Activated CD8-positive, alpha-beta T cell treated with anti-CD3 and anti-CD28 coated beads for 36 hours (primary cell): ENCODE measurements at regions not wholly inside any gene's neighbourhood (a gene's known extent, or its start where the extent isn't known, plus 50 kb on each side); places are given as distances from the start of the nearest gene placed in this dataset.

Source experiments
- ATAC-seq: fragments of 200-7000 bp; cut with Tn5 transposase; one replicate; pipeline ENCODE4 v1.10.0; 2021; ENCODE audit warnings: mild to moderate bottlenecking, moderate library complexity
- CTCF ChIA-PET: fragments of 350-600 bp; sonication (Branson Sonifier 250); formaldehyde crosslinking; loops from one replicate; lab custom pipeline; 2021; ENCODE audit warnings: antibody characterized with exemption; lab: Charles Lee
- POLR2A ChIA-PET: fragments of 350-600 bp; sonication (Branson Sonifier 250); formaldehyde crosslinking; loops from one replicate; lab custom pipeline; 2021; ENCODE audit warnings: antibody characterized with exemption; lab: Charles Lee
- DNase-seq: peaks from one replicate; pipeline ENCODE4 v3.0.0-alpha.2; 2020
- H3K27ac Mint-ChIP-seq: one replicate; pipeline ENCODE4 v1.8.0; 2021; ENCODE audit warnings: mild to moderate bottlenecking, mixed read lengths
- H3K27me3 Mint-ChIP-seq: one replicate; pipeline ENCODE4 v1.8.0; 2021; ENCODE audit warnings: mixed read lengths
- H3K36me3 Mint-ChIP-seq: one replicate; pipeline ENCODE4 v1.8.0; 2021; ENCODE audit warnings: low read depth, mixed read lengths
- H3K4me1 Mint-ChIP-seq: one replicate; pipeline ENCODE4 v1.8.0; 2021; ENCODE audit warnings: low read depth, mixed read lengths
- H3K4me3 Mint-ChIP-seq: one replicate; pipeline ENCODE4 v1.8.0; 2021; ENCODE audit warnings: mild to moderate bottlenecking, moderate library complexity, mixed read lengths
- H3K9me3 Mint-ChIP-seq: one replicate; pipeline ENCODE4 v1.8.0; 2021; ENCODE audit warnings: mixed read lengths
- intact Hi-C: fragments of 100-400 bp; cut with micrococcal nuclease; formaldehyde crosslinking; loops from one replicate; pipeline ENCODE4 v1.10.0; 2022
- TF ChIP-seq, protein P1 (sequence below): fragments of 200-600 bp; IDR thresholded peaks from one replicate; pipeline ENCODE4 v1.8.0; 2022; ENCODE audit warnings: antibody characterized with exemption, mild to moderate bottlenecking

DNA sequence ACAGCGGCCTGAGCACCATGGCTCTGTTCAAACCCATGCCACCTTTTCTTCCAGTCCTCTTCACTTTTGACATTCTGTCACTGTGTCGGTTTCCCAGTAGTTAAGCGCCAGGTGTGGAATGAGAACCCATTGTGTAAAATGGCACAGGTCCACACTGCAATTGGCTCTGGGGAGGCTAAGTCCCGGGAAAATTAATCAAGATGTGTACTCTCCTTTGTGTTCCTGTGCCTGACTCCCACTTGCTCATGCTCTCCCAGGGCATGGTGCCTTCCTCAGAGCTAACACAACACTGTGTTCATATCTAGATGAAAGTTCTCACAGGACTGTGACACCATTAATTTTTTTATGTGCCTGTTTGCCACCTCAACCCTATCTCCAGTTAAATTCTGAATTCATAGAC, 59.0 kb upstream of the BTG3 start:
- intact Hi-C loops, result no loop called here
- DNase-seq, result no peak

DNA sequence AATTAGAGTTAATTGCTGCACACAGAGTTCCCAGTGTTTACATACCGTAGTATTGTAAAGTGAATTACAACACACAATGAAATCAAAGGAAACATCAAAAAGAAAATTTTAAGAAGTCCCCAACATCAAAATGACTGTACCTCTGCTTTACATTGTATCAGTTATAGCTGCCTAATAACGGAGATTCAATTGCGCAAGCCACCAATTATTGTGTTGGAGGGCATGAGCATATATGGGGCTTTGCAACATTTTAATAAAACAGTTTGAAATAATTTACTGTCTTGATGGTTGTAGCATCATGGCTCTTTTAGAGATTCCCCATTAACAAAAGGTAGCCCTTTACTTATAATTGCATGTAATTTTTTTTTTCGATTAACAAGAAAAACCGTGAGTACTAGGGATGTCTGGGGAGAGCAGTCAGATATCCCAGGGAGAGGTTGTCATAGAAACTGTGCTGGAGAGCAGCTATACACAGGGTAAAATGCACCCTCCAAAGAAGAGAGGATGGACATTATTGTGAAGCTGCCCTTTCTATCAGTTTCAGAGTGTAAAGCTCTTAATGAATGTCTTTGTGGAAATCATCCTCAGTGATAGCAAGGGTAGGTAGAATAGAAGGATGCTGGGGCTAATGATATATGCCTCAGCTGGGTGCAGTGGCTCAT, 55.9 kb upstream of the BTG3 start:
- intact Hi-C loops, result no loop called here
- Mint-ChIP-seq H3K4me3 (no peak overlapping the region), H3K4me1 (peaks cover 3% of the 10 kb centered on the region), H3K36me3 (no peaks in the 10 kb centered on the region), H3K27me3 (peaks cover 2% of the 10 kb centered on the region), H3K27ac (no peak overlapping the region), H3K9me3 (no peaks in the 10 kb centered on the region)
- ATAC-seq (no peak), DNase-seq (no peak)
- TF ChIP-seq, protein P1, sequence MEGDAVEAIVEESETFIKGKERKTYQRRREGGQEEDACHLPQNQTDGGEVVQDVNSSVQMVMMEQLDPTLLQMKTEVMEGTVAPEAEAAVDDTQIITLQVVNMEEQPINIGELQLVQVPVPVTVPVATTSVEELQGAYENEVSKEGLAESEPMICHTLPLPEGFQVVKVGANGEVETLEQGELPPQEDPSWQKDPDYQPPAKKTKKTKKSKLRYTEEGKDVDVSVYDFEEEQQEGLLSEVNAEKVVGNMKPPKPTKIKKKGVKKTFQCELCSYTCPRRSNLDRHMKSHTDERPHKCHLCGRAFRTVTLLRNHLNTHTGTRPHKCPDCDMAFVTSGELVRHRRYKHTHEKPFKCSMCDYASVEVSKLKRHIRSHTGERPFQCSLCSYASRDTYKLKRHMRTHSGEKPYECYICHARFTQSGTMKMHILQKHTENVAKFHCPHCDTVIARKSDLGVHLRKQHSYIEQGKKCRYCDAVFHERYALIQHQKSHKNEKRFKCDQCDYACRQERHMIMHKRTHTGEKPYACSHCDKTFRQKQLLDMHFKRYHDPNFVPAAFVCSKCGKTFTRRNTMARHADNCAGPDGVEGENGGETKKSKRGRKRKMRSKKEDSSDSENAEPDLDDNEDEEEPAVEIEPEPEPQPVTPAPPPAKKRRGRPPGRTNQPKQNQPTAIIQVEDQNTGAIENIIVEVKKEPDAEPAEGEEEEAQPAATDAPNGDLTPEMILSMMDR, result no peak
- ChIA-PET POLR2A (no interaction called here), CTCF (interaction anchor here (1.3 kb wide), 1 partner anchor 11 kb away, joined by 5 read pairs; no protein-coding TSS in a partner anchor)

More for the DNA sequence above, 59.0 kb upstream of the BTG3 start:
- Mint-ChIP-seq H3K36me3 (no peaks in the 10 kb centered on the region), H3K27me3 (no peaks in the 10 kb centered on the region), H3K27ac (no peak overlapping the region), H3K4me1 (no peaks in the 10 kb centered on the region), H3K4me3 (no peak overlapping the region), H3K9me3 (no peaks in the 10 kb centered on the region)
- ChIA-PET POLR2A (no interaction called here), CTCF (interaction anchor here (1.4 kb wide), 1 partner anchor 253 kb away, joined by 7 read pairs; no protein-coding TSS in a partner anchor)
- no peak for ATAC-seq
- TF ChIP-seq, protein P1, result no peak

DNA sequence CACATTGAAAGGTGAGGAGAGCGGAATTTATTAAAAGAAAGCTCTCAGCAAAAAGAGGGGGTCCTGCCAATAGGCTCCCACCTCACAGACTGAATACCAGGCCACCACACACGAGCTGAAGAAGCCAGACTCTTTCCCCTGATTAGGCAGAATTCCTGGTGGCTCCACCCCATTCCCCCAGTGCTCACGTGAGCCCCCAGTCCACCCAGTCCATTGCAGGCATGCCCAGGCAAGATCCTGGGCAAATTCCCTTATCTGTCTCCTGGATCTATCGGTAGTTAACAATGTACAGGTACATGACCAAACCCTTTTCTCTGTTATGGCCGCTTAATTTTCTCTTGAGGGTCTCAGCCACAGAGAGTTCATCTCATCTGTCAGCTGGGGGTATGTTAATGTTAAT, 54.6 kb upstream of the BTG3 start:
- intact Hi-C loops, result no loop called here
- Mint-ChIP-seq H3K4me3 (no peak overlapping the region), H3K9me3 (no peaks in the 10 kb centered on the region), H3K4me1 (peaks cover 3% of the 10 kb centered on the region), H3K27me3 (peaks cover 2% of the 10 kb centered on the region), H3K36me3 (no peaks in the 10 kb centered on the region), H3K27ac (no peak overlapping the region)
- TF ChIP-seq, protein P1, result no peak
- no peak for DNase-seq
- ChIA-PET POLR2A (no interaction called here), CTCF (interaction anchor here (1.4 to 1.6 kb wide), 2 partner anchors 9 to 21 kb away, joined by 3 to 4 read pairs; no protein-coding TSS in a partner anchor)
- ATAC-seq, result no peak
